Keratinocyte (primary cell): ENCODE measurements at regions not wholly inside any gene's neighbourhood (a gene's known extent, or its start where the extent isn't known, plus 50 kb on each side); places are given as distances from the start of the nearest gene placed in this dataset.

Experiments
- DNase-seq: peaks from one replicate; pipeline ENCODE4 v3.0.0-alpha.2; 2011; ENCODE audit warnings: low read depth, missing footprints, low spot score
- FAIRE-seq: peaks from 2 replicates; lab custom pipeline; 2011; peaks lifted over from hg19 to GRCh38; lab: Jason Lieb, UNC
- H2AFZ ChIP-seq: 2 replicates; pipeline ENCODE4 v1.6.0; 2012; ENCODE audit warnings: low read length, control low read depth, inconsistent platforms; ENCODE audit not compliant: control insufficient read depth
- H3K27ac ChIP-seq: 2 replicates; pipeline ENCODE4 v1.5.1; 2011; ENCODE audit warnings: low read length; ENCODE audit not compliant: control insufficient read depth, insufficient read depth
- H3K27me3 ChIP-seq: 3 replicates; pipeline ENCODE4 v1.6.0; 2011; ENCODE audit warnings: low read length; ENCODE audit not compliant: control insufficient read depth, insufficient read depth; ENCODE audit errors: extremely low read depth
- H3K36me3 ChIP-seq, 2 experiments: 2 replicates in 1 of 2; 3 replicates in 1 of 2; pipeline ENCODE4 v1.5.1; 2011; ENCODE audit warnings: low read length in 2 of 2, mild to moderate bottlenecking in 1 of 2; ENCODE audit not compliant: control insufficient read depth in 2 of 2, insufficient read depth in 2 of 2; ENCODE audit errors: extremely low read depth in 1 of 2
- H3K4me1 ChIP-seq: 3 replicates; pipeline ENCODE4 v1.5.1; 2011; ENCODE audit warnings: low read length; ENCODE audit not compliant: control insufficient read depth, insufficient read depth; ENCODE audit errors: extremely low read depth
- H3K4me2 ChIP-seq: 3 replicates; pipeline ENCODE4 v1.6.0; 2011; ENCODE audit warnings: low read depth, low read length; ENCODE audit not compliant: control insufficient read depth, insufficient read depth; ENCODE audit errors: extremely low read depth
- H3K4me3 ChIP-seq, 3 experiments: fragments of 200-600 bp in 1 of 3; sonication (generic) in 1 of 3; 2 replicates in 2 of 3; 3 replicates in 1 of 3; pipeline ENCODE4 v1.5.1; 2011 to 2016; ENCODE audit warnings: low read length in 3 of 3, mild to moderate bottlenecking in 3 of 3, control low read depth in 2 of 3, inconsistent platforms in 1 of 3, low read depth in 1 of 3, mixed read lengths in 1 of 3, mixed run types in 1 of 3, moderate library complexity in 1 of 3; ENCODE audit not compliant: control insufficient read depth in 2 of 3, insufficient read depth in 2 of 3; ENCODE audit errors: extremely low read depth in 1 of 3
- H3K79me2 ChIP-seq: 2 replicates; pipeline ENCODE4 v1.6.0; 2012; ENCODE audit warnings: low read length; ENCODE audit not compliant: control insufficient read depth, insufficient read depth
- H3K9ac ChIP-seq: 3 replicates; pipeline ENCODE4 v1.6.0; 2011; ENCODE audit warnings: low read length; ENCODE audit not compliant: control insufficient read depth, insufficient read depth; ENCODE audit errors: extremely low read depth
- H3K9me1 ChIP-seq: 3 replicates; pipeline ENCODE4 v1.6.0; 2011; ENCODE audit warnings: low read length; ENCODE audit not compliant: control insufficient read depth, insufficient read depth; ENCODE audit errors: extremely low read depth
- H3K9me3 ChIP-seq: 2 replicates; pipeline ENCODE4 v1.5.1; 2012; ENCODE audit warnings: low read depth, low read length; ENCODE audit not compliant: control insufficient read depth
- H4K20me1 ChIP-seq: 3 replicates; pipeline ENCODE4 v1.6.0; 2011; ENCODE audit warnings: low read length; ENCODE audit not compliant: control insufficient read depth, insufficient read depth; ENCODE audit errors: extremely low read depth
- CTCF ChIP-seq, 3 experiments: IDR thresholded peaks in 1 of 3; conservative IDR thresholded peaks in 1 of 3; optimal IDR thresholded peaks in 1 of 3; 2 replicates in 2 of 3; 3 replicates in 1 of 3; pipeline versions ENCODE3 to v1.5.1; 2011; ENCODE audit warnings: low read length in 3 of 3, mild to moderate bottlenecking in 3 of 3, moderate library complexity in 2 of 3, control low read depth in 1 of 3, inconsistent platforms in 1 of 3; ENCODE audit not compliant: insufficient read depth in 2 of 3; ENCODE audit errors: extremely low read depth in 1 of 3
- EZH2 ChIP-seq: IDR thresholded peaks from one replicate; pipeline ENCODE4 v1.6.1; 2012; ENCODE audit warnings: inconsistent platforms, mild to moderate bottlenecking, low read length, moderate library complexity
- dilution Hi-C: fragments of 300-500 bp; cut with MboI; formaldehyde crosslinking; loops from one replicate; pipeline ENCODE4 v1.7.0; 2020; ENCODE audit warnings: low sequenced_read_pairs; ENCODE audit not compliant: extremely low pct_ligation_motif_present

- TF ChIP-seq EZH2 = no peak
- no peak for TF ChIP-seq CTCF (optimal IDR thresholded peaks at IDR 0.05 in 1 of 3, IDR thresholded peaks at IDR 0.05 in 1 of 3, conservative IDR thresholded peaks at IDR 0.05 in 1 of 3; ENCODE audit: extremely low read depth in 1 of 3, insufficient read depth in 2 of 3, low read length in 3 of 3)
- Histone ChIP-seq H3K9me1 (no peaks in the 10 kb centered on the region), H3K9me3 (no peaks in the 10 kb centered on the region), H2AFZ (no peak overlapping the region), H3K27ac (no peak overlapping the region), H3K4me1 (no peaks in the 10 kb centered on the region), H3K4me3 (no peak overlapping the region), H3K4me2 (no peak overlapping the region), H3K36me3 (no peaks in the 10 kb centered on the region), H3K27me3 (no peaks in the 10 kb centered on the region), H3K79me2 (no peaks in the 10 kb centered on the region), H4K20me1 (no peaks in the 10 kb centered on the region), H3K9ac (no peak overlapping the region)
- dilution Hi-C loops = no loop called here
- FAIRE-seq (no peak), DNase-seq (no peak)
These were observed 323.7 kb upstream of the IGFBP3 start for GRCh38 chr7:46244757-46245156.

- Histone ChIP-seq H3K27me3 (no peaks in the 10 kb centered on the region), H3K4me1 (no peaks in the 10 kb centered on the region), H4K20me1 (no peaks in the 10 kb centered on the region), H3K4me2 (no peak overlapping the region), H3K36me3 (no peaks in the 10 kb centered on the region), H3K4me3 (no peak overlapping the region), H2AFZ (no peak overlapping the region), H3K9ac (no peak overlapping the region), H3K27ac (no peak overlapping the region), H3K9me3 (no peaks in the 10 kb centered on the region), H3K79me2 (no peaks in the 10 kb centered on the region), H3K9me1 (no peaks in the 10 kb centered on the region)
- DNase-seq (no peak), FAIRE-seq (no peak)
- dilution Hi-C loops = no loop called here
- TF ChIP-seq CTCF (optimal IDR thresholded peaks at IDR 0.05 in 1 of 3, IDR thresholded peaks at IDR 0.05 in 1 of 3, conservative IDR thresholded peaks at IDR 0.05 in 1 of 3; ENCODE audit: extremely low read depth in 1 of 3, insufficient read depth in 2 of 3, low read length in 3 of 3) = no peak
- TF ChIP-seq EZH2 = no peak
These were observed 322.3 kb upstream of the IGFBP3 start for GRCh38 chr7:46243406-46243805.
